HUES48 (cell line): ENCODE measurements at regions not wholly inside any gene's neighbourhood (a gene's known extent, or its start where the extent isn't known, plus 50 kb on each side); places are given as distances from the start of the nearest gene placed in this dataset.

Experiments
- H3K27ac ChIP-seq: one replicate; pipeline ENCODE4 v1.7.0; 2013; ENCODE audit warnings: low read depth, low read length, inconsistent platforms
- H3K27me3 ChIP-seq: 2 replicates; pipeline ENCODE4 v1.6.1; 2013; ENCODE audit warnings: mild to moderate bottlenecking, low read length; ENCODE audit not compliant: control insufficient read depth, insufficient read depth
- H3K36me3 ChIP-seq: 2 replicates; pipeline ENCODE4 v1.6.1; 2013; ENCODE audit warnings: low read length; ENCODE audit not compliant: control insufficient read depth, insufficient read depth
- H3K4me1 ChIP-seq: 2 replicates; pipeline ENCODE4 v1.6.1; 2013; ENCODE audit warnings: mild to moderate bottlenecking, low read length; ENCODE audit not compliant: control insufficient read depth, insufficient read depth
- H3K4me3 ChIP-seq: 2 replicates; pipeline ENCODE4 v1.5.1; 2013; ENCODE audit warnings: mild to moderate bottlenecking, low read depth, low read length
- H3K9ac ChIP-seq: 2 replicates; pipeline ENCODE4 v1.6.1; 2013; ENCODE audit warnings: mild to moderate bottlenecking, low read depth, low read length, moderate library complexity
- H3K9me3 ChIP-seq: 2 replicates; pipeline ENCODE4 v1.6.1; 2013; ENCODE audit warnings: low read length; ENCODE audit not compliant: control insufficient read depth, insufficient read depth

GRCh38 chr14:26004342-26004741, 593.5 kb downstream of the NOVA1 start:
- Histone ChIP-seq H3K9me3 (no peaks in the 10 kb centered on the region), H3K4me1 (no peaks in the 10 kb centered on the region), H3K27ac (no peak overlapping the region)

GRCh38 chr14:25993830-25994229, 604.0 kb downstream of the NOVA1 start:
- no peak overlapping the region for H3K27ac ChIP-seq
- H3K9ac ChIP-seq, result no peak overlapping the region
- H3K4me1 ChIP-seq, result peaks cover 4% of the 10 kb centered on the region; the same call in 1 of the 2 replicates
- no peaks in the 10 kb centered on the region for H3K9me3 ChIP-seq
- no peak overlapping the region for H3K4me3 ChIP-seq
- H3K36me3 ChIP-seq, result no peaks in the 10 kb centered on the region
- H3K27me3 ChIP-seq, result no peaks in the 10 kb centered on the region

More at GRCh38 chr14:26004342-26004741, 593.5 kb downstream of the NOVA1 start:
- H3K27me3 ChIP-seq, result no peaks in the 10 kb centered on the region
- no peaks in the 10 kb centered on the region for H3K36me3 ChIP-seq
- no peak overlapping the region for H3K9ac ChIP-seq
- no peak overlapping the region for H3K4me3 ChIP-seq

GRCh38 chr14:25988536-25988935, 609.3 kb downstream of the NOVA1 start:
- no peaks in the 10 kb centered on the region for H3K27me3 ChIP-seq
- H3K4me3 ChIP-seq, result no peak overlapping the region
- no peaks in the 10 kb centered on the region for H3K4me1 ChIP-seq

GRCh38 chr14:25955772-25956171, 642.1 kb downstream of the NOVA1 start:
- Histone ChIP-seq H3K27ac (no peak overlapping the region), H3K27me3 (no peaks in the 10 kb centered on the region), H3K4me1 (no peaks in the 10 kb centered on the region), H3K4me3 (no peak overlapping the region), H3K9me3 (no peaks in the 10 kb centered on the region), H3K36me3 (no peaks in the 10 kb centered on the region), H3K9ac (no peak overlapping the region)

More at GRCh38 chr14:25988536-25988935, 609.3 kb downstream of the NOVA1 start:
- no peaks in the 10 kb centered on the region for H3K36me3 ChIP-seq
- peaks cover 12% of the 10 kb centered on the region; the same call in 1 of the 2 replicates for H3K9me3 ChIP-seq
- H3K9ac ChIP-seq, result no peak overlapping the region
- H3K27ac ChIP-seq, result no peak overlapping the region

DNA sequence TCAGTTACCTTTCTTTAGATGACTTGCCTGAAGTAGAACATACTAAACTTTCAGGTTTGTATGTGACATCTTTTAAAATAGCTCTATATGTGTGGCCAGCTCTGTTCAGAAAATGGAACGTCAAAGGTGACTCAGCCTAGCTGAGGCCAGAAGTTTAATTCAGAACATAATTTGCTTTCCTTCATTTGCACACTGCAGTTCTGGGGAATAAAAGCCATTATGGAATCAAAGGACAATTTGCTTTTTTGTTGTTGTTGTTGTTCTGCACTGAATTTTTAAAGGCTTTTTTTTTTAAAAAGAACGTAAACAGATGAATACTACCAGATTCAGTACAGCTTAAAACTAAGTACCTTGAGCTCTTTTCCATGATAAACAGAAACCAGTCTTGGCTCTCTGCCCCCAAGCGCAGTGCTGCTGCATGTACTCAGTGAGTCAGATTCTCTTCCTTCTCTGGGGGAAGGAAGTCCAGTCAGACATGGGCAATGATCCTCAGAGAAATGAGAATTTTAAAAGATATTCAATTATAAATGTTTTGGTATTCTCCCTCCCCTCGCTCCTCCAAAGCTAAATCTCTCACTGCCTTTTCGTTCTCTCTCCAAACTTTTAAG, 644.2 kb downstream of the NOVA1 start:
- Histone ChIP-seq H3K4me3 (no peak overlapping the region), H3K27ac (no peak overlapping the region), H3K9me3 (no peaks in the 10 kb centered on the region), H3K4me1 (no peaks in the 10 kb centered on the region), H3K27me3 (no peaks in the 10 kb centered on the region), H3K9ac (no peak overlapping the region), H3K36me3 (no peaks in the 10 kb centered on the region)

DNA sequence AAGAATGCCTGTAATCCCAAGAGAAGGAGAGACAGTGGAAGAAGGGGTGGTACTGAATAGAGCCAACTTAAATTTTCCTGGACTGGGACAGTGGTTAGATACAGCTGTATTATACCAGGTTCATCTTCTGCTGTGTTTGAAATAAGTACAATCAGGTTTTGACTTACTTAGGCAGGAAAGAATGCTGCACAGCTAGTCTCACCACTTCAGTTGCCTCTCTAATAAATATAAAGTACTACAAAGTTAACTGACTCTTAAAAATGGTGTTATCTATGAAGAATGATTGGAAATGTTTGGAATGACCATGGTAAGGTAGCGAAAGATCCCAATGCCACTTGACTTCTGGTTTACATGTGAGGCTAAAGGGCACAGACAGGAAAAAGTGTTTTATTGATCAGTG, 652.1 kb downstream of the NOVA1 start:
- H3K4me1 ChIP-seq, result no peaks in the 10 kb centered on the region
- H3K27ac ChIP-seq, result no peak overlapping the region
- no peak overlapping the region for H3K9ac ChIP-seq
- H3K27me3 ChIP-seq, result no peaks in the 10 kb centered on the region
- no peak overlapping the region for H3K4me3 ChIP-seq
- H3K36me3 ChIP-seq, result no peaks in the 10 kb centered on the region
- H3K9me3 ChIP-seq, result no peaks in the 10 kb centered on the region

GRCh38 chr14:25944020-25944419, 653.8 kb downstream of the NOVA1 start:
- no peak overlapping the region for H3K27ac ChIP-seq
- H3K36me3 ChIP-seq, result no peaks in the 10 kb centered on the region
- H3K9ac ChIP-seq, result no peak overlapping the region
- no peaks in the 10 kb centered on the region for H3K9me3 ChIP-seq
- H3K27me3 ChIP-seq, result no peaks in the 10 kb centered on the region
- no peak overlapping the region for H3K4me3 ChIP-seq
- no peaks in the 10 kb centered on the region for H3K4me1 ChIP-seq

DNA sequence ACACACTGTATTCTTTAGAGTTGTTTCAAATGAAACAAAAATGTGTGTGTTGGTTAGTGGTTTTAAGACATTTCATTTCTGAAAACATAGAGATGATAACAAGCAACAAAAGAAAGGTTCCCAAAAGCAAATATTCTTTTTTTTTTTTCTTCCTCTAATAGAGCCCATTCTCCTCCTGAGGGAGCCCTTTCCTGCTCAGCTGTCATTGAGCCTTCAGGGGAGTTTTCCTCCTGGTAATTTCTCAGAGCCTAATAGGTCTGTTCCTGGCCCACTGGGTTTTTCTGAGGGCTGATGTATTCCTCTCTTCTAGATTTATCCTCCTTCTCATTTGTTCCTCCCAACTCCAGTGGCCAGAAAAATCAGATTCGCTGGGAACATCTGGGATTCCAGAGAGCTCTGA, 654.5 kb downstream of the NOVA1 start:
- Histone ChIP-seq H3K27me3 (no peaks in the 10 kb centered on the region), H3K27ac (no peak overlapping the region), H3K36me3 (no peaks in the 10 kb centered on the region), H3K4me1 (no peaks in the 10 kb centered on the region), H3K4me3 (no peak overlapping the region), H3K9ac (no peak overlapping the region), H3K9me3 (no peaks in the 10 kb centered on the region)

DNA sequence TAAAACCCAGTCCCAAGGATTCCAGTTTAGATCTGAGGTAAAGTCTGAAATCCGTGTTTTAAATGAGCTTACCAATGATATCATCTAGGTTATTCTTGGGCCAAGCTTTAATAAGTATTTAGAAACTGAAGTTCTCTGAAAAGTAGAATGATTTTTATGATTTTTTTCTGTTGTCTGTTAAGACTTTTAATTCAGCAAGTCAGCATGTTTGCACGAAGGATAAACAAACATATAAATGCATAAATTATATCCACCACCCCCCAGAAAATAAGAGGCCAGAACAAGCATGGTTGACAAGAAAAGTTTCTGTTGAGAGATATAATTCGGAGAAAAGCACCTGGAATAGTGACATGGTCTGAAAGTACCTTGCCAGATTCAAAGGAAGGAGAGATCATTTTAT, 655.7 kb downstream of the NOVA1 start:
- Histone ChIP-seq H3K36me3 (no peaks in the 10 kb centered on the region), H3K4me1 (no peaks in the 10 kb centered on the region), H3K9ac (no peak overlapping the region), H3K4me3 (no peak overlapping the region), H3K27me3 (no peaks in the 10 kb centered on the region), H3K27ac (no peak overlapping the region), H3K9me3 (no peaks in the 10 kb centered on the region)

DNA sequence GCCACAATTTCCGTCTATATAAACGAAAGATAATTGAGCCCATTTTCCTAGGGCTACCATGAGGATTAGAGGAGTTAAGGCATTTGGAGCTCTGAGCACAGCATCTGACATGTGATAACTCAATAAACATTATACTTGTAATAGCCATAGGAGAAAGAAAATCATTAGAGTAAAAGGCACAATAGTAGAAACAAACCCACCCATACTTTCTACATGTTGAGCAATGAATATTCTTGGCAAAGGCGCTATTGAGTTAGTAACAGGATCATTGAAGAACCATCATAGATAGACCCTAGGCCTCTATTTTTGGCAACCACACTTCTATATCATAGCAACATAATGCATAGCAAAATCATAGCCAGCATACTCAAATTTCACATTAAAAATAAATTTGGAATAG, 664.1 kb downstream of the NOVA1 start:
- Histone ChIP-seq H3K4me1 (no peaks in the 10 kb centered on the region), H3K9ac (no peak overlapping the region), H3K9me3 (no peaks in the 10 kb centered on the region), H3K36me3 (no peaks in the 10 kb centered on the region), H3K27ac (no peak overlapping the region), H3K4me3 (no peak overlapping the region), H3K27me3 (no peaks in the 10 kb centered on the region)

- no peaks in the 10 kb centered on the region for H3K36me3 ChIP-seq
- H3K9me3 ChIP-seq, result no peaks in the 10 kb centered on the region
- no peak overlapping the region for H3K9ac ChIP-seq
- H3K27me3 ChIP-seq, result no peaks in the 10 kb centered on the region
- no peaks in the 10 kb centered on the region for H3K4me1 ChIP-seq
- H3K4me3 ChIP-seq, result no peak overlapping the region
- H3K27ac ChIP-seq, result no peak overlapping the region
These were observed 667.8 kb downstream of the NOVA1 start for GRCh38 chr14:25929881-25930615.
